IMR-90 (cell line): ENCODE measurements at regions not wholly inside any gene's neighbourhood (a gene's known extent, or its start where the extent isn't known, plus 50 kb on each side); places are given as distances from the start of the nearest gene placed in this dataset.
"Not testable (repeated sequence)": the region's sequence is repeated elsewhere in the genome, so short reads cannot be mapped to it uniquely, and the experiment has no call there.

ENCODE experiments used
- ATAC-seq: fragments of 200-7000 bp; cut with Tn5 transposase; 2 replicates; pipeline ENCODE4 v1.9.1; 2020; ENCODE audit warnings: low read depth, mild to moderate bottlenecking, moderate library complexity
- BruUV-seq: library from RNA; stranded (reverse); fragments of 400-500 nt; replicated peaks from 2 replicates; lab custom pipeline; 2021; lab: Mats Ljungman, UMichigan
- CTCF ChIA-PET: fragments of 300-600 bp; formaldehyde crosslinking; extraction: SDS; loops from one replicate; lab custom pipeline; 2021; ENCODE audit warnings: antibody characterized with exemption; lab: Yijun Ruan, JAX
- POLR2A ChIA-PET: fragments of 300-600 bp; sonication (Branson Sonifier 250); formaldehyde crosslinking; loops from one replicate; lab custom pipeline; 2022; ENCODE audit warnings: antibody characterized with exemption; ENCODE audit not compliant: unreplicated experiment; lab: Charles Lee
- DNase-seq: peaks from one replicate; pipeline ENCODE4 v3.0.0; 2013
- H2AFZ ChIP-seq: replicated peaks from 2 replicates; pipeline ENCODE3; 2013; ENCODE audit warnings: low read length, mild to moderate bottlenecking; ENCODE audit not compliant: poor library complexity
- H2AK5ac ChIP-seq: 2 replicates; pipeline ENCODE4 v1.6.1; 2013; ENCODE audit warnings: low read depth, low read length, inconsistent platforms
- H2AK9ac ChIP-seq: replicated peaks from 2 replicates; pipeline ENCODE3; 2013; ENCODE audit warnings: mild to moderate bottlenecking, low read depth, low read length, moderate library complexity; ENCODE audit not compliant: poor library complexity
- H2BK120ac ChIP-seq: 2 replicates; pipeline ENCODE4 v1.6.1; 2013; ENCODE audit warnings: low read depth, low read length, inconsistent platforms
- H2BK15ac ChIP-seq: 3 replicates; pipeline ENCODE4 v1.6.1; 2013; ENCODE audit warnings: low read depth, low read length, inconsistent platforms
- H2BK20ac ChIP-seq: 2 replicates; pipeline ENCODE4 v1.6.1; 2013; ENCODE audit warnings: low read depth, mild to moderate bottlenecking, inconsistent platforms, low read length, moderate library complexity
- H2BK5ac ChIP-seq: 2 replicates; pipeline ENCODE4 v1.6.1; 2013; ENCODE audit warnings: mild to moderate bottlenecking, low read depth, low read length, inconsistent platforms; ENCODE audit not compliant: poor library complexity, severe bottlenecking
- H3K14ac ChIP-seq: replicated peaks from 2 replicates; pipeline ENCODE4 v1.6.1; 2013; ENCODE audit warnings: low read depth, low read length, inconsistent platforms
- H3K18ac ChIP-seq: 2 replicates; pipeline ENCODE4 v1.6.1; 2013; ENCODE audit warnings: low read depth, low read length, control low read depth
- H3K23ac ChIP-seq: 2 replicates; pipeline ENCODE4 v1.6.1; 2013; ENCODE audit warnings: low read depth, low read length, inconsistent platforms
- H3K27ac ChIP-seq: 2 replicates; pipeline ENCODE4 v1.5.1; 2013; ENCODE audit warnings: mild to moderate bottlenecking, control low read depth, low read length; ENCODE audit not compliant: insufficient read depth
- H3K27me3 ChIP-seq: 2 replicates; pipeline ENCODE4 v1.6.1; 2013; ENCODE audit warnings: low read length; ENCODE audit not compliant: control insufficient read depth, insufficient read depth
- H3K36me3 ChIP-seq: 2 replicates; pipeline ENCODE4 v1.6.1; 2013; ENCODE audit warnings: low read length, mixed read lengths; ENCODE audit not compliant: control insufficient read depth, insufficient read depth
- H3K4ac ChIP-seq: 2 replicates; pipeline ENCODE4 v1.6.1; 2013; ENCODE audit warnings: low read depth, low read length, inconsistent platforms
- H3K4me1 ChIP-seq: 2 replicates; pipeline ENCODE4 v1.6.1; 2013; ENCODE audit warnings: low read length, mixed read lengths; ENCODE audit not compliant: control insufficient read depth, insufficient read depth
- H3K4me2 ChIP-seq: 2 replicates; pipeline ENCODE4 v1.6.1; 2013; ENCODE audit warnings: low read depth, mild to moderate bottlenecking, control low read depth, low read length, moderate library complexity
- H3K4me3 ChIP-seq: 2 replicates; pipeline ENCODE4 v1.5.1; 2013; ENCODE audit warnings: low read depth, mild to moderate bottlenecking, control low read depth, low read length, moderate library complexity; ENCODE audit not compliant: insufficient read depth
- H3K56ac ChIP-seq: 2 replicates; pipeline ENCODE4 v1.6.1; 2013; ENCODE audit warnings: low read length, inconsistent platforms; ENCODE audit not compliant: insufficient read depth; ENCODE audit errors: extremely low read depth
- H3K79me1 ChIP-seq, 2 experiments: 2 replicates each; pipeline ENCODE4 v1.6.1; 2013; ENCODE audit warnings: low read length in 2 of 2, inconsistent platforms in 1 of 2, low read depth in 1 of 2
- H3K9ac ChIP-seq: 2 replicates; pipeline ENCODE4 v1.6.1; 2013; ENCODE audit warnings: low read depth, low read length, control low read depth
- H3K9me1 ChIP-seq: 2 replicates; pipeline ENCODE4 v1.6.1; 2013; ENCODE audit warnings: low read length, inconsistent platforms; ENCODE audit not compliant: insufficient read depth
- H3K9me3 ChIP-seq: 2 replicates; pipeline ENCODE4 v1.6.1; 2013; ENCODE audit warnings: low read length; ENCODE audit not compliant: control insufficient read depth, insufficient read depth
- H4K20me1 ChIP-seq: 2 replicates; pipeline ENCODE4 v1.6.1; 2013; ENCODE audit warnings: low read length, inconsistent platforms; ENCODE audit not compliant: insufficient read depth
- H4K5ac ChIP-seq: 2 replicates; pipeline ENCODE4 v1.6.1; 2013; ENCODE audit warnings: mild to moderate bottlenecking, low read depth, low read length, control low read depth
- H4K8ac ChIP-seq, 2 experiments: 2 replicates each; pipeline ENCODE4 v1.6.1; 2013; ENCODE audit warnings: low read depth in 2 of 2, low read length in 2 of 2, control low read depth in 1 of 2, inconsistent platforms in 1 of 2
- H4K91ac ChIP-seq: 2 replicates; pipeline ENCODE4 v1.6.1; 2013; ENCODE audit warnings: low read depth, low read length, inconsistent platforms; ENCODE audit not compliant: insufficient read depth
- WGBS, 2 experiments: methylation state at CpG; one replicate each; pipeline versions ENCODE4 v1.1.5 to v1.1.7; 2013; ENCODE audit warnings: missing lambda C conversion rate in 2 of 2; ENCODE audit not compliant: insufficient read length in 1 of 2; ENCODE audit errors: extremely low coverage in 2 of 2; 5-methylcytosine and 5-hydroxymethylcytosine counted together
- dilution Hi-C: fragments of 300-500 bp; cut with HindIII; formaldehyde crosslinking; loops from one replicate; pipeline ENCODE4 v1.14.3; 2018; ENCODE audit warnings: low sequenced_read_pairs; ENCODE audit not compliant: unreplicated experiment
- in situ Hi-C: fragments of 300-500 bp; cut with MboI; formaldehyde crosslinking; loops from 3 replicates; pipeline ENCODE4 v1.14.3; 2019; ENCODE audit warnings: low sequenced_read_pairs, inconsistent platforms, mixed read lengths
- intact Hi-C: fragments of 100-400 bp; cut with micrococcal nuclease; formaldehyde crosslinking; loops from 2 replicates; pipeline ENCODE4 v1.10.0; 2022

DNA sequence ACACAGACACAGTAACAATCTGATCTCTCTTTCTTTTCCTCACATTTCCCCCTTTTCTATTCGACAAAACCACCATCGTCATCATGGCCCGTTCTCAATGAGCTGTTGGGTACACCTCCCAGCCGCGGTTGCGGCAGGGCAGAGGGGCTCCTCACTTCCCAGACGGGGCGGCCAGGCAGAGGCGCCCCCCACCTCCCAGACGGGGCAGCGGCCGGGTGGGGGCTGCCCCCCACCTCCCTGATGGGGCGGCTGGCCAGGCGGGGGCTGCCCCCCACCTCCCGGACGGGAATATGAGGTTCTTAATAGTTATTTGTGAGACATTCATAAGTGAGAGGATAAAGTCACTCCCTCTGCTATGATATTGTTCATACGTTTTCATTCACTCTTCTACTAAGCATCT, 229.7 kb downstream of the CD109 start:
- H2BK20ac ChIP-seq, ATAC-seq, H3K4me3 ChIP-seq, H2AK5ac ChIP-seq, BruUV-seq, H2BK5ac ChIP-seq, H3K36me3 ChIP-seq, H3K4me1 ChIP-seq, CTCF ChIA-PET, H4K5ac ChIP-seq, H3K79me1 ChIP-seq, in situ Hi-C loops, H3K23ac ChIP-seq, H3K27me3 ChIP-seq, H4K20me1 ChIP-seq, H2BK120ac ChIP-seq, H4K91ac ChIP-seq, H3K27ac ChIP-seq, H3K4me2 ChIP-seq, H2BK15ac ChIP-seq, POLR2A ChIA-PET, dilution Hi-C loops, H2AK9ac ChIP-seq, H3K56ac ChIP-seq, H3K18ac ChIP-seq, intact Hi-C loops, H2AFZ ChIP-seq, H3K4ac ChIP-seq, H3K9ac ChIP-seq, DNase-seq, H3K9me1 ChIP-seq, H3K14ac ChIP-seq, H4K8ac ChIP-seq: not testable (repeated sequence)
- peaks cover 10% of the 10 kb centered on the region for H3K9me3 ChIP-seq
- WGBS, 2 experiments: 96% methylated on average over 4 of the region's 17 CpGs; no CpG with 5 or more reads in 1 of the 2 experiments
